NCI-H2029 (cell line): ENCODE measurements at regions not wholly inside any gene's neighbourhood (a gene's known extent, or its start where the extent isn't known, plus 50 kb on each side); places are given as distances from the start of the nearest gene placed in this dataset.
A peak's percentile ranks its signal among the peaks of the same experiment; 100 is the strongest.

ENCODE experiments used
- DNase-seq: peaks from one replicate; lab custom pipeline; 2025; lab: John Stamatoyannopoulos, UW

GRCh38 chr2:239715202-239715601 is 309.9 kb downstream of the NDUFA10 start:
- no peak for DNase-seq

- DNase-seq, result no peak
Measured at GRCh38 chr2:239714116-239714515, 311.0 kb downstream of the NDUFA10 start.

GRCh38 chr2:239712755-239713154 is 311.9 kb upstream of the HDAC4 start:
- DNase-seq, result no peak

- DNase-seq, result no peak
Measured at GRCh38 chr2:239711911-239712570, 311.2 kb upstream of the HDAC4 start.

- no peak for DNase-seq
Measured at GRCh38 chr2:239710953-239711861, 310.4 kb upstream of the HDAC4 start.

GRCh38 chr2:239706367-239706766 is 305.5 kb upstream of the HDAC4 start:
- no peak for DNase-seq

GRCh38 chr2:239704737-239705136 is 303.9 kb upstream of the HDAC4 start:
- no peak for DNase-seq

GRCh38 chr2:239703834-239704233 is 303.0 kb upstream of the HDAC4 start:
- DNase-seq, result no peak

- DNase-seq, result no peak
Measured at GRCh38 chr2:239700686-239701345, 300.0 kb upstream of the HDAC4 start.

- no peak for DNase-seq
Measured at GRCh38 chr2:239697399-239698164, 296.8 kb upstream of the HDAC4 start.

GRCh38 chr2:239696559-239697207 is 295.9 kb upstream of the HDAC4 start:
- DNase-seq, result no peak

GRCh38 chr2:239695728-239696240 is 295.0 kb upstream of the HDAC4 start:
- no peak for DNase-seq

- DNase-seq, result no peak
Measured at GRCh38 chr2:239695106-239695727, 294.4 kb upstream of the HDAC4 start.

GRCh38 chr2:239694487-239694886 is 293.7 kb upstream of the HDAC4 start:
- DNase-seq, result no peak

- no peak for DNase-seq
Measured at GRCh38 chr2:239693761-239694415, 293.1 kb upstream of the HDAC4 start.

- no peak for DNase-seq
Measured at GRCh38 chr2:239693330-239693729, 292.5 kb upstream of the HDAC4 start.

GRCh38 chr2:239692919-239693318 is 292.1 kb upstream of the HDAC4 start:
- no peak for DNase-seq

GRCh38 chr2:239692362-239692851 is 291.6 kb upstream of the HDAC4 start:
- peak; percentile 17 for DNase-seq

GRCh38 chr2:239691720-239692119 is 290.9 kb upstream of the HDAC4 start:
- DNase-seq, result no peak
